Right lobe of liver (tissue), 6 donors: ENCODE measurements at regions not wholly inside any gene's neighbourhood (a gene's known extent, or its start where the extent isn't known, plus 50 kb on each side); places are given as distances from the start of the nearest gene placed in this dataset.

Experiments used
- ATAC-seq, 4 donors: fragments of 200-7000 bp; cut with Tn5 transposase; one replicate each; pipeline ENCODE4 v1.9.1; 2020; ENCODE audit warnings: mild to moderate bottlenecking in 4 of 4, moderate library complexity in 4 of 4
- DNase-seq, 3 donors: peaks; one replicate each; pipeline ENCODE4 v3.0.0-alpha.2; 2020
- H3K27ac ChIP-seq, 3 donors: fragments of 200-600 bp; one replicate each; pipeline ENCODE4 v1.8.0; 2022
- H3K27me3 ChIP-seq, 2 donors: fragments of 200-600 bp; one replicate each; pipeline ENCODE4 v1.8.0; 2022
- H3K36me3 ChIP-seq, 4 donors: fragments of 200-600 bp; sonication (generic) in 1 of 4; one replicate each; pipeline versions ENCODE4 v1.5.1 to v1.8.0; 2017 to 2022; ENCODE audit warnings: control low read depth in 1 of 4
- H3K4me1 ChIP-seq, 4 donors: fragments of 200-600 bp; sonication (generic) in 1 of 4; one replicate each; pipeline versions ENCODE4 v1.5.1 to v1.8.0; 2017 to 2022; ENCODE audit warnings: control low read depth in 1 of 4
- H3K4me3 ChIP-seq, 3 donors: fragments of 200-600 bp; one replicate each; pipeline ENCODE4 v1.8.0; 2022
- H3K9me3 ChIP-seq, 4 donors: fragments of 200-600 bp; sonication (generic) in 1 of 4; one replicate each; pipeline versions ENCODE4 v1.5.1 to v1.8.0; 2017 to 2022; ENCODE audit warnings: control low read depth in 1 of 4
- CTCF ChIP-seq, 4 donors: fragments of 200-600 bp in 3 of 4; fragments of 450-650 bp in 1 of 4; IDR thresholded peaks; one replicate each; pipeline versions ENCODE4 v1.5.1 to v1.8.0; 2016 to 2022; ENCODE audit warnings: antibody characterized with exemption in 4 of 4, mild to moderate bottlenecking in 2 of 4
- POLR2A ChIP-seq: fragments of 450-650 bp; IDR thresholded peaks from one replicate; pipeline ENCODE4 v1.6.1; 2017; ENCODE audit warnings: antibody characterized with exemption, mild to moderate bottlenecking
- WGBS: methylation state at CpG from one replicate; pipeline ENCODE4 v1.1.6; 2018; ENCODE audit warnings: low coverage, low lambda C conversion rate; ENCODE audit not compliant: insufficient coverage; ENCODE audit errors: missing lambda C conversion rate; 5-methylcytosine and 5-hydroxymethylcytosine counted together
- intact Hi-C, 2 donors: fragments of 100-400 bp; cut with DNase I; formaldehyde crosslinking; loops; one replicate each; pipeline versions ENCODE4 v1.11.2 to v1.14.1; 2022
- donor health status: DM: no; HTN: yes; CAD: no.
- donor health status: DM: no; HTN: no; CAD: no.
- donor health status: DM: no; HTN: no; CAD: no.
- donor health status: DM: no; HTN: yes; CAD: no.
- donor health status: DM: no; HTN: yes; CAD: no.

GRCh38 chr6:120857422-120857821 is 476.9 kb downstream of the TBC1D32 start:
- Histone ChIP-seq H3K36me3 (no peaks in the 10 kb centered on the region), H3K27ac (no peak overlapping the region), H3K4me3 (no peak overlapping the region), H3K4me1 (no peaks in the 10 kb centered on the region), H3K27me3 (no peaks in the 10 kb centered on the region), H3K9me3 (no peaks in the 10 kb centered on the region)
- no peak for TF ChIP-seq POLR2A
- no peak for TF ChIP-seq CTCF (IDR thresholded peaks at IDR 0.05)
- intact Hi-C loops: no loop called here
- ATAC-seq (peak in 1 of 4 donors; percentile 13), DNase-seq (no peak)
- WGBS: 55% methylated on average over 2 of the region's 3 CpGs

GRCh38 chr6:120854583-120854982 is 479.7 kb downstream of the TBC1D32 start:
- H3K4me1 ChIP-seq: no peaks in the 10 kb centered on the region
- intact Hi-C loops: no loop called here
- DNase-seq: no peak
- no peaks in the 10 kb centered on the region for H3K27me3 ChIP-seq
- TF ChIP-seq POLR2A: no peak
- TF ChIP-seq CTCF (IDR thresholded peaks at IDR 0.05): no peak
- no peaks in the 10 kb centered on the region for H3K9me3 ChIP-seq
- ATAC-seq: no peak
- no peaks in the 10 kb centered on the region for H3K36me3 ChIP-seq
- no peak overlapping the region for H3K27ac ChIP-seq
- H3K4me3 ChIP-seq: no peak overlapping the region

GRCh38 chr6:120853489-120853888 is 480.8 kb downstream of the TBC1D32 start:
- Histone ChIP-seq H3K9me3 (no peaks in the 10 kb centered on the region), H3K36me3 (no peaks in the 10 kb centered on the region), H3K27ac (no peak overlapping the region), H3K4me1 (no peaks in the 10 kb centered on the region), H3K4me3 (no peak overlapping the region), H3K27me3 (no peaks in the 10 kb centered on the region)
- 13% methylated on average over 2 of the region's 2 CpGs for WGBS
- DNase-seq (no peak), ATAC-seq (no peak)
- intact Hi-C loops: no loop called here
- TF ChIP-seq CTCF (IDR thresholded peaks at IDR 0.05) (no peak), POLR2A (no peak)

- intact Hi-C loops: no loop called here
- DNase-seq (no peak), ATAC-seq (no peak)
- no peaks in the 10 kb centered on the region for H3K36me3 ChIP-seq
- no peaks in the 10 kb centered on the region for H3K9me3 ChIP-seq
- WGBS: 17% methylated on average over 1 of the region's 1 CpG
- H3K4me3 ChIP-seq: no peak overlapping the region
- no peaks in the 10 kb centered on the region for H3K27me3 ChIP-seq
- no peaks in the 10 kb centered on the region for H3K4me1 ChIP-seq
- no peak overlapping the region for H3K27ac ChIP-seq
- TF ChIP-seq POLR2A: no peak
- no peak for TF ChIP-seq CTCF (IDR thresholded peaks at IDR 0.05)
These were observed 481.9 kb downstream of the TBC1D32 start for GRCh38 chr6:120852293-120852849.

GRCh38 chr6:120826253-120826652 is 508.0 kb downstream of the TBC1D32 start:
- H3K4me3 ChIP-seq: no peak overlapping the region
- H3K27ac ChIP-seq: no peak overlapping the region
- 29% methylated on average over 2 of the region's 2 CpGs for WGBS
- no peaks in the 10 kb centered on the region for H3K9me3 ChIP-seq
- no peaks in the 10 kb centered on the region for H3K36me3 ChIP-seq
- H3K27me3 ChIP-seq: no peaks in the 10 kb centered on the region
- DNase-seq (peak in 1 of 3 donors; percentile 23), ATAC-seq (peak; percentile 65 to 78 (median 67))
- no peaks in the 10 kb centered on the region for H3K4me1 ChIP-seq
- intact Hi-C loops: no loop called here
- no peak for TF ChIP-seq POLR2A
- peak; percentile 53 to 76 (median 65) for TF ChIP-seq CTCF (IDR thresholded peaks at IDR 0.05)
